GM18867 (cell line): ENCODE measurements at regions not wholly inside any gene's neighbourhood (a gene's known extent, or its start where the extent isn't known, plus 50 kb on each side); places are given as distances from the start of the nearest gene placed in this dataset.

Experiments used
- ATAC-seq: cut with Tn5 transposase; IDR thresholded peaks from one replicate; pipeline ENCODE4 v1.9.1; 2021; ENCODE audit warnings: mild to moderate bottlenecking, moderate library complexity; ENCODE audit not compliant: unreplicated experiment

DNA sequence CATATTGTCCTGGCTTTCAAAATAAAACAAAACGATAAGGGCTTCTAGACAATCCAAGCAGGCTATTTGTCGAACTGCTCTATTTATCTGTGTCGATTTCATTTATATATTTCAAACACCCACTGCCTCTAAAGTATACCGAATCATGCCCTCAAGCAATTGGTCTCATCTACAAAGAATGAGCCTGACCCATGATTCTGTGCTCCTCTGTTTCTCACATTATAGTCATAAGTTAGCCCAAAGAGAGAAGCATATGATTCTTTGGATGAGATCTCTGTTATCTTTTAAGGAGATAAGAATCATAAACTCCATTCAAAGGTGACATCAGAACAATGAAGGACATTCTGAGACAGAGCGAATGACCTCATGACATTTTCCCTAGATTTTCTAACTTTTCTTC is 191.1 kb downstream of the MAP2K6 start:
- no peak for ATAC-seq

DNA sequence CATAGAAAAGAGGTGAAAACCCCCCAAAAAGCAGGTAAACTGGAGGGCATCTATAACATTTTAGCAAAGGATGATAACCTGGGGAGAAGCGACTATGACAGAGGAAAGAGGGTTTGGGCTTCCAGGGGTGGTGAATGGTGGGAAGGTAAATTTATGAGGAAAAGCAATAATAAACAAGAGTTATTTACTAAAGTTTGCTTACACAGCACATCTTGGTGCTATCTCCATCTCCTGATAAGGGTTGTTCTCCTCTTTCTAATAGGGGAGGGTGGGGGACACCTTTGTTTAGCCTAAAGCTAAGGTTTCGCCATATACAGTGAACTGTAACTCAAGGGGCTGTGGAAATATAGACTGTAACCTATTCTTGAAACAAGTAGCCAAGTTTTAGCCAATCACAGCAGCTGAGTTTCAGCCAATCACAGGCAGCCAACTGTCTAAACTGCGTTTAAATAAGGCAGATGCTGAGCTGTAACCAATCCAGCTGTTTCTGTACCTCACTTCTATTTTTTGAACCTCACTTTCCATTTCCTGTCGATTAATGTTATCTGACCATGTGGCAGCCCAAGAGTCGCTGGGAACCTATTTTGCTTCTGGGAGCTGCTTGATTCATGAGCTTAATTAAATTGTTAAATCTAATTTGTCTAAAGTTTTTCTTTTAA is 191.8 kb downstream of the MAP2K6 start:
- ATAC-seq: no peak

DNA sequence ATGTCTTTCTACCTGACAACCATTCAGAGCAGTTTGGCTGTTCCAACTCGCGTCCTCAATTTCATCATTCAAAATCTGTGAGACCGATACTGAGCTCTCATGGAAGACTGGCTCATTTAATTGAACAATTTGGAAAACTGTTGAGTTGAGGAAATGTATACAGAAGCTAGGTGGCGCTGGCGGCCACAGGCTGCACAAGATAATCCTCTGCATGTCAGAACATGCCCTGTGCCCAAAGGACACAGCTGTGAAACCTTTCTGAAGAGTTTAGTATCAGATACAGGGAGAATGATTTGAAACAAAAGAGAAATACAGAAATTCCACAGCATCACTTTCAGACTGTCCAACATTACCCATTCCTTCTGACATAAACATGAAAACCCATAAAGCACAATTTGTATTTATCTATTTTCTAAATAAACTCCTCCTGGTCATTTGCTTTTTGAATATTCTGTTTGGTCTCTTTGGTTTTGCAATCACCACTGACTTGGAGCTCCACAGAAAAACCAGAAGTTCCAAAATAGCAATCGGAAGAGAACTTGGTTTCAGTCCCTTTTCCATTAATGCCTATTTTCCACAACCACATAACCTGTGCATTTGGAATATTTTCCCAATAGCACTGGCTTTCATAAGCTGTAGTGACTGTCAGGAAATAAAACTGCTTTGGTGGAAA is 192.8 kb downstream of the MAP2K6 start:
- peak; percentile 94 for ATAC-seq

- ATAC-seq: no peak
Measured at GRCh38 chr17:69608141-69608540, 193.6 kb downstream of the MAP2K6 start.

- ATAC-seq: no peak
Measured at GRCh38 chr17:69608808-69609472, 194.4 kb downstream of the MAP2K6 start.

DNA sequence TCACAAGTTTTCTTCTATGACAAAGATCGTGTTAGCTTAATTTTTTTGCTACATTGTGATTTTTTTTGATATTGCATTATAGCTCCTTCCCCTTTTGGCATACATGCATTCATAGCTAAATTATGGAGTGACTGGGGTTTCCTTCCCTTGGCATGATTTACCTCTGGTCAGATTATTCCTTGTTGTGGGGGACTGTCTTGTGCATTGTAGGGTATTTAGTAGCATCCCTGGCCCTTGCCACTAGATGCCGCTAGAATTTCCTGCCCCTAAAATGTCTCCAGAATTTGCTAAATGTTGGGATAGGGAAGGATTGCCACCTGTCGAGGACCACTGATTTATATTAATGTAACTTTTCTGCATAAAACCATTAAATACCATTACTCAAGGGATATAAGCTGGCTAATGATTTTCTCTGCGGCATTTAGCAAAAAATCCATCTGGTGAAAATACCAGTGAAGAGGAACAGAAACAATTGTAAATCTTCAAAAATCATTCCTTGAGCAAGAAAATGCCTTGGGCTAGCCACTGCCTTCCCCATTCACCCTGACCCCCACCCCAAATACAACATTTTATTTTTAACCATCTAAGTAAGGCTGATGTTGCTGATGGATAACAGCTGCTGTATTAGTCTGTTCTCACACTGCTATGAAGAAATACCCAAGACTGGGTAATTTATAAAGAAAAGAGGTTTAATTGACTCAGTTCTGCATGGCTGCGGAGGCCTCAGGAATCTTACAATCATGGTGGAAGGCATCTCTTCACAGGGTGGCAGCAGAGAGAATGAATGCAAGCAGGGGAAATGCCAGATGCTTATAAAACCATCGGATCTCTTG is 195.2 kb downstream of the MAP2K6 start:
- ATAC-seq: no peak

GRCh38 chr17:69620363-69620762 is 205.9 kb downstream of the MAP2K6 start:
- ATAC-seq: no peak

- no peak for ATAC-seq
Measured at GRCh38 chr17:69625474-69625873, 211.0 kb downstream of the MAP2K6 start.

DNA sequence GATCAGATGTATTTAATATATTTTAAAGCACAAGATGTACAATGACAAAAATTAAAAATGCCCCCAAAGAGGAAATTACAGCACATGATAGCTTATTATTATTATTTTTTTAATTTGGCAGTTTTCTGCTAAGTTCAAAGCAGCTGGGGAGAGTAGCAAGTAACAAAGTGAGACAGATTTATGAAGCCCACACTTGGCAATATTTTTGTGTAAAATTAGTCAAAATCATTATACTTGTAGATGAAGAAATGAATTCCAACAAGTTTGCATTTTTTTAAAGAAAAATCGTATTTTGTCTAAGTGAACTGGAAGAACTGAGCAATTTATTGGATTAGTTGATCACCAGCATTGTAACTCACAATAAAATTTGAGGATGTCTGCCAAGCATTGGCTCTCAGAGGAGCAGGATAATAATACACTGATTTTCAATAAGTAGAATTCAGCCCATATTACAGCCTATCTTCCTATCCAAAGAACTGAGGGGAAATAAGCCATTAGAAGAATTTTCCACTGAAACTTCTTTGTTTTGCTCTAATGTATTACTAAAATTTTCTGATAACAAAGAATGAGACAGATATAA is 215.6 kb downstream of the MAP2K6 start:
- no peak for ATAC-seq

- no peak for ATAC-seq
Measured at GRCh38 chr17:69634844-69635243, 220.3 kb downstream of the MAP2K6 start.

GRCh38 chr17:69637446-69638156 is 223.1 kb downstream of the MAP2K6 start:
- ATAC-seq: no peak

- ATAC-seq: no peak
Measured at GRCh38 chr17:69639096-69639495, 224.6 kb downstream of the MAP2K6 start.

- ATAC-seq: no peak
Measured at GRCh38 chr17:69640073-69640472, 225.6 kb downstream of the MAP2K6 start.

- ATAC-seq: no peak
Measured at GRCh38 chr17:69643686-69644085, 229.2 kb downstream of the MAP2K6 start.

DNA sequence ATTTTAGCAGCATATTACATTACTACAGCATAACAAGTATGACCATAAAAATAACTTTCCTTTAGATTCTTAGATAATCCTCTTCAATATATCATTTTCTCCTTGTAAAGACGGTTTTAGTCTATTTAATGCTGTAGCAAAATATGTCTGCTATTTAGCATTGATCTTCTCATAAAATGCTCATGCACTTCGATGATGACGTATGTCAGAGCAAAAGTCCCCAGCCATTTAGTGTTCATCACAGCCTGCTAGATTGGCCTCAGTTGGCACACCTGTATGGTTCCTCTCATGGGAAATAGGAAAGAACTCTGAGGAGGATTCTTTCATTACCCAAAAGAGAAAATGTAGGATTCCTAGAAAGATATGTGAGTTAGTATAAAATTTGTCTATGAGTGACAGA is 232.2 kb downstream of the MAP2K6 start:
- no peak for ATAC-seq

DNA sequence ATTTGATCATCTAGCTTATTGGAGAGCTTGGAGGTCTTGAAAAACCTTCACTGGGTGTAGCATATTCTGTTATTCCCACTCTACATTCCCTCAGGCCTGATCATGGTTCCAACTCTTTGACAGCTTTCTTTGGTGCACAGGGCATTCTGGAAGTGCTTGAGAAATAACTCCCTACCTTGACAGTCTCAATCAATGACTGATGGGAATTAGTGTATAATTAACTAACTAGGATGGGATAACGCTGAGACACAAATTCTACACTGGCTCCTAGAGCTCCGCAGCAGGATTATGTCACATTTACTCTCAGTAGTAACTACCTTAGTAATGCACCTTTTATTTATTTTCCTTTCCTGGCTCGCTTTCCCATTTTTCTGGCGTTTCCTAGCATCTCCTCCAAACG is 236.4 kb downstream of the MAP2K6 start:
- ATAC-seq: no peak

DNA sequence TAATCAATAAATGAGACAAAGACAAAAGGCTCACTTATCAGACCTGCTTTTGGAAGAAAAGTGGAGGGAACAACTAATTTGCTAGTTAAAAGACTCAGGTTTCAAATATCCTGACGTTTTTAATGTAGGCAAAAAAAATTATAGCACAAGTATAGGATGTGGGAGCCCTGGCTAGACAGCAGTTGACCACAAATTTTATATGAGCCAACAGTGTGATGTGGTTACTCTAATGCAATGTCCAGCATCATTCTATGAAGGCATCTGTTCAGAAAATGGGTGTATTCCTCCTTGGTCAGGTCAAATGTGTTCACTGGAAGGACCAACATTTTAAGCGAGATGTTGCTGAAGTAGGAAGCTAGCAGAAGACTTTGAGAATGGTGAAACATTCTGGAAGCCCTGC is 237.4 kb downstream of the MAP2K6 start:
- ATAC-seq: no peak

DNA sequence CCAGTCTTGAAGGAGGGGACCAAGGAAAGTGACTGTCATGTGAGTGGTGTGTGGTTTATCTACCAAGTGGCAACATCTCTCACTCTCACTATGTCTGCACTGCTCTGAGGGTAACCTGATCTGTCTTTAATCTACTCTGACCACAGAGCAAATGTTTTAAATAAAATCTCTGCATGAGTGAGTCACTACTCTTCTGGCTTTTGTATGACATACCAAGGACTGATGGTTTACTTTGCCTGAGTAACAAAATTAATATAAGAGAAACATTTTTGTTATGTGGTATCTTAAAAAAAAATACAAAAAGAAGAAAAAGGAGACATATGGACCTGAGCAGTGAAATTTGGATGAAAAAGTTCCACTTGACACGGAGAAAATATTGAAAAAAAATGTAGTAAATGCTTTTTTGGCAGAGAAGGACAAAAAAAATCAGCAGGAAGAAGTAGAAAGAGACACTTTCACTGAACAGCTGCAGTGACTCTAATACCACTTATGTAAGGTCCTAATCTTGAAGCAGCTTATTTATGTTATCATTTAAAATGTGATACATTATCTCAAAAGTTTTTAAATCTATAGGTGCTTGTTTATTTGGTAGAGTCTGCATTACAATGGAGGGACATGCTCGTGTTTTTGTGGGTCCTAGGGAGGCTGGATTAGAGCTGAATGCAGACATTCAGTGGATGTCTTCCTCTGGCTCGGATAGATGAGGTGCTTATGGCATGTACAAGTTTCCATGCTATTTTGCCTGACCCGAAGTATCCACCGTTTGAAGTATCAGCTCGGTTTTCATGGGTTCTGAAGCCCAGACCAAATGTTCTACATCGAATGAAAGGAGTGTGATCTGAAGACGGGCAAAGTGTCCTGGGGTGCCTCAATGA is 240.7 kb downstream of the MAP2K6 start:
- ATAC-seq: no peak

DNA sequence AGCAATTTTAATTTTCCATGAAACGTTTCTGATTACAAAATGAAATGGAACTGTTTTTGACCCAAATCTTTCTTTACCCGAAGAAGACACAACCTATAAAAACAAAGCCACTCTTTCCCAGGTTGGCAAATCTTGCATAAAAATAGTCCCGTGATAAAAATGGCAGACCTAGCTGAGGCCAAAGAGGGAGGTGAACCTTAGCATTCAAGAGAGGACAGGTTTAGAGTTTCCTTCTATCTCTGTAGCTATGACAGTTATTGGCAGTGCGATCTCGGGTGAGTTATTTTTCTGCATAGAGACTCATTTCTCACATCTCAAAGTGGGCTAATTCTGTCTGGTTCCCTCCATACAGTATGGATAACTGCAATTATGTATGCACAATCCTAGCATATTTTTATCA is 241.4 kb downstream of the MAP2K6 start:
- no peak for ATAC-seq
